KG1 (cell line): ENCODE measurements at regions not wholly inside any gene's neighbourhood (a gene's known extent, or its start where the extent isn't known, plus 50 kb on each side); places are given as distances from the start of the nearest gene placed in this dataset.
"Not testable (repeated sequence)": the region's sequence is repeated elsewhere in the genome, so short reads cannot be mapped to it uniquely, and the experiment has no call there.

Source experiments
- DNase-seq: peaks from one replicate; lab custom pipeline; 2025; lab: John Stamatoyannopoulos, UW

GRCh38 chr4:26175006-26175786, 145.6 kb upstream of the RBPJ start:
- DNase-seq, result no peak

GRCh38 chr4:26175905-26176470, 144.8 kb upstream of the RBPJ start:
- no peak for DNase-seq

GRCh38 chr4:26176598-26177149, 144.1 kb upstream of the RBPJ start:
- no peak for DNase-seq

GRCh38 chr4:26178854-26179253, 142.0 kb upstream of the RBPJ start:
- no peak for DNase-seq

GRCh38 chr4:26179316-26179760, 141.5 kb upstream of the RBPJ start:
- no peak for DNase-seq

GRCh38 chr4:26181616-26182015, 139.2 kb upstream of the RBPJ start:
- no peak for DNase-seq

GRCh38 chr4:26183017-26183416, 137.8 kb upstream of the RBPJ start:
- no peak for DNase-seq

- DNase-seq, result no peak
These were observed 135.4 kb upstream of the RBPJ start for GRCh38 chr4:26185436-26185835.

- DNase-seq, result no peak
These were observed 129.5 kb upstream of the RBPJ start for GRCh38 chr4:26191353-26191752.

- no peak for DNase-seq
These were observed 127.6 kb upstream of the RBPJ start for GRCh38 chr4:26192899-26193869.

GRCh38 chr4:26194764-26195163, 126.0 kb upstream of the RBPJ start:
- no peak for DNase-seq

GRCh38 chr4:26196567-26196966, 124.2 kb upstream of the RBPJ start:
- DNase-seq, result no peak

GRCh38 chr4:26197018-26197779, 123.6 kb upstream of the RBPJ start:
- peak; percentile 14 for DNase-seq

- DNase-seq, result not testable (repeated sequence)
These were observed 121.9 kb upstream of the RBPJ start for GRCh38 chr4:26198931-26199330.

- no peak for DNase-seq
These were observed 121.2 kb upstream of the RBPJ start for GRCh38 chr4:26199596-26199995.

- no peak for DNase-seq
These were observed 119.7 kb upstream of the RBPJ start for GRCh38 chr4:26201120-26201519.

- no peak for DNase-seq
These were observed 116.5 kb upstream of the RBPJ start for GRCh38 chr4:26204249-26204825.

- DNase-seq, result no peak
These were observed 115.9 kb upstream of the RBPJ start for GRCh38 chr4:26204911-26205370.

GRCh38 chr4:26206339-26206738, 114.5 kb upstream of the RBPJ start:
- no peak for DNase-seq

- no peak for DNase-seq
These were observed 113.8 kb upstream of the RBPJ start for GRCh38 chr4:26206999-26207398.

GRCh38 chr4:26207631-26208030, 113.2 kb upstream of the RBPJ start:
- DNase-seq, result no peak
